Astrocyte of the spinal cord (primary cell): ENCODE measurements at regions not wholly inside any gene's neighbourhood (a gene's known extent, or its start where the extent isn't known, plus 50 kb on each side); places are given as distances from the start of the nearest gene placed in this dataset.

Experiments
- DNase-seq: peaks from one replicate; pipeline ENCODE4 v3.0.0; 2011; ENCODE audit warnings: low read depth, low spot score
- H3K4me3 ChIP-seq: 2 replicates; pipeline ENCODE4 v1.5.1; 2011; ENCODE audit warnings: low read depth, mild to moderate bottlenecking, low read length, moderate library complexity
- in situ Hi-C: cut with HindIII; loops from 2 replicates; pipeline ENCODE4 v1.10.0; 2017; ENCODE audit warnings: low sequenced_read_pairs
- TF ChIP-seq, protein P1 (sequence below): IDR thresholded peaks from 2 replicates; pipeline ENCODE4 v1.5.1; 2012; ENCODE audit warnings: low read depth, mild to moderate bottlenecking, low read length, inconsistent platforms

GRCh38 chr6:28814032-28814976 lies 109.5 kb downstream of the TRIM27 start:
- peak overlapping the region; percentile 15 for H3K4me3 ChIP-seq
- in situ Hi-C loops = no loop called here
- DNase-seq = no peak
- TF ChIP-seq, protein P1, sequence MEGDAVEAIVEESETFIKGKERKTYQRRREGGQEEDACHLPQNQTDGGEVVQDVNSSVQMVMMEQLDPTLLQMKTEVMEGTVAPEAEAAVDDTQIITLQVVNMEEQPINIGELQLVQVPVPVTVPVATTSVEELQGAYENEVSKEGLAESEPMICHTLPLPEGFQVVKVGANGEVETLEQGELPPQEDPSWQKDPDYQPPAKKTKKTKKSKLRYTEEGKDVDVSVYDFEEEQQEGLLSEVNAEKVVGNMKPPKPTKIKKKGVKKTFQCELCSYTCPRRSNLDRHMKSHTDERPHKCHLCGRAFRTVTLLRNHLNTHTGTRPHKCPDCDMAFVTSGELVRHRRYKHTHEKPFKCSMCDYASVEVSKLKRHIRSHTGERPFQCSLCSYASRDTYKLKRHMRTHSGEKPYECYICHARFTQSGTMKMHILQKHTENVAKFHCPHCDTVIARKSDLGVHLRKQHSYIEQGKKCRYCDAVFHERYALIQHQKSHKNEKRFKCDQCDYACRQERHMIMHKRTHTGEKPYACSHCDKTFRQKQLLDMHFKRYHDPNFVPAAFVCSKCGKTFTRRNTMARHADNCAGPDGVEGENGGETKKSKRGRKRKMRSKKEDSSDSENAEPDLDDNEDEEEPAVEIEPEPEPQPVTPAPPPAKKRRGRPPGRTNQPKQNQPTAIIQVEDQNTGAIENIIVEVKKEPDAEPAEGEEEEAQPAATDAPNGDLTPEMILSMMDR = no peak

DNA sequence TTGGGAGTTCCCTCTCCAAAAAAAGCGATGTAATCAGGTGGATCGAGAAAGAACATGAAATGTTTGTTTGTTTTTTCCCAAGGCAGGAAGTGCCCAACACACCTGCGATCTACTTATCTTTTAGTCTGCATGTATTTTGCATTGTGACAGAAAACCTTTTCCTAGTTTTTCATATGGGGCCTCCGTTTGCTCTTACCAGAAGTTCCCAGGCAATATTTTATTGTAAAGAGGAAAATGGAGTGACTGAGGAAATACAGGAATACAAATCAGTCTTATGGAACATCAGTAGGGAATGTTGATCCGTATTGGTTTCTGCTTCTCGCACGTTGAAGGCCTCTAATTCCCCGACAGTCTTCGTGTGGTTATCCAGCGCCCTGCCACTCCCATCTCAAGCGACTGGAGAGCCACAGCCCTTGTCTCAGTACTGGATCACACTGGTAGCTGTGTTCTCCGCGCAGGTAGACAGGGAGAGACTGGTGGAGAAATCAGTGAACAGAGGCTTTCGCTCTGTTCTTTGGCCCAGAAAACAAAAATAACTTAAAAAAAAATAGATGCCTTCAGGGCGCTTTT lies 107.4 kb downstream of the TRIM27 start:
- no peak for DNase-seq
- H3K4me3 ChIP-seq = peak overlapping the region; percentile 24
- TF ChIP-seq, protein P1 = no peak
- in situ Hi-C loops = no loop called here

DNA sequence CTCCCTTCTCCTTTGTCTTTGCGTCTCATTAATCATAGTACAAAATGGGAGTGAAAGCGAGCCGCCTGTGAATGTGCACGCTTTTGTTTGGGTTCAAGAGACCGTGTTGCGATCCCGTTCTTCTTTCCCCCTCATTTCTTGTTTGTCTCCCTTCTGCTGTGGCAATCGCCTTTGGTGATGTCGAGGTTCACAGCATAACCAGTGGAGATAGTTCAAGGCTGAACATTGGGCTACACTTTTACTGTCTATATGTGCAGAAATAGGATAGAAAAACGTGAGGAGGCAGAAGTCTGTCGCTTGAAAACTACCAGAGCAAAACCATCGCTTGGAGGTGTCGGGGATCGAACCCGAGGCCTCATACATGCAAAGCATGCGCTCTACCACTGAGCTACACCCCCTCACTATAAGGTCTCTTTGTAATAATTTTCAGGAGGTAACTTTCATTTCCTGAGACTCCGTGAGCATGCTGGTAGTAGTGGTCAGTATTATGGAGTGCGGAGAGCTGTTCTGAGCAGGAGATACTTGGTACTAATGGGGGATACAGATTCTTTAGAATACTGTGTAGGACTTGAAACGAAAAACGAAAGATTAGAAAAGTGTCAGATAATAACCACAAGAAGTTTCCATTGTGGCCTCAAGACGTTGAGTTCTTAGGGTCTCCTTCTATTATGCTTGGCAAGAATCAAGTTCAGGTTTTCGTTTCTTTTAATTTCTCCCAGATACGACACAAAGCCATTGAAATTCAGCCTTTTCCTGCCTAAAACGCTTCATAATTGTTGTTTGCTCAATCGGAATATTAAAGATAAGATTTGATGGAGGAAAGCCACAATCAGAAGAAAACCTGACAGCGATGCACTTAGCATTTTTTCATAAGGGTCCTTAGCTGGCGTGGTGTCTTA lies 106.6 kb downstream of the TRIM27 start:
- peak overlapping the region; percentile 24 for H3K4me3 ChIP-seq
- TF ChIP-seq, protein P1 = no peak
- in situ Hi-C loops = no loop called here
- DNase-seq = peak; percentile 70

- H3K4me3 ChIP-seq = peak overlapping the region; percentile 24
These were observed 106.0 kb downstream of the TRIM27 start for GRCh38 chr6:28817808-28818145.

GRCh38 chr6:28824793-28825731 lies 98.7 kb downstream of the TRIM27 start:
- TF ChIP-seq, protein P1 = no peak
- in situ Hi-C loops = no loop called here
- no peak for DNase-seq
- peak overlapping the region; percentile 9 for H3K4me3 ChIP-seq

More at GRCh38 chr6:28817808-28818145, 106.0 kb downstream of the TRIM27 start:
- TF ChIP-seq, protein P1 = no peak
- no peak for DNase-seq
- in situ Hi-C loops = no loop called here
